ENCODE measurements at regions not wholly inside any gene's neighbourhood (a gene's known extent, or its start where the extent isn't known, plus 50 kb on each side); places are given as distances from the start of the nearest gene placed in this dataset.

GRCh38 chrX:42704454-42704853 lies 73.5 kb downstream of the PPP1R2C start:
- TF ChIP-seq ZSCAN4 (tag by site-specific recombination; IDR thresholded peaks at IDR 0.05): no peak
- TF ChIP-seq ZSCAN23 (tag by site-specific recombination; IDR thresholded peaks at IDR 0.05): no peak
- no peak for TF ChIP-seq ZNF274 (IDR thresholded peaks at IDR 0.05; ENCODE audit: low read length)
- TF ChIP-seq ZNF274 (tag by site-specific recombination; IDR thresholded peaks at IDR 0.05; ENCODE audit: borderline replicate concordance): no peak
- no peak for TF ChIP-seq FEZF1 (tag by site-specific recombination; IDR thresholded peaks at IDR 0.05)
- TF ChIP-seq BCL6B (tag by site-specific recombination; IDR thresholded peaks at IDR 0.05): no peak
- no peak for TF ChIP-seq REST (tag by site-specific recombination; IDR thresholded peaks at IDR 0.05)
- TF ChIP-seq TCF7L2 (IDR thresholded peaks at IDR 0.05; ENCODE audit: borderline replicate concordance, low read depth, low read length): no peak
- TF ChIP-seq ZNF169 (tag by site-specific recombination; IDR thresholded peaks at IDR 0.05): no peak
- TF ChIP-seq CTCF (tag by site-specific recombination; IDR thresholded peaks at IDR 0.05): no peak
- TF ChIP-seq ZNF24 (tag by site-specific recombination; IDR thresholded peaks at IDR 0.05): no peak
- TF ChIP-seq ZNF707 (tag by site-specific recombination; IDR thresholded peaks at IDR 0.05): no peak
- no peak for TF ChIP-seq ZNF449 (tag by site-specific recombination; IDR thresholded peaks at IDR 0.05)
- no peak for TF ChIP-seq PATZ1 (tag by site-specific recombination; IDR thresholded peaks at IDR 0.05)
- no peak for TF ChIP-seq ZSCAN18 (tag by site-specific recombination; IDR thresholded peaks at IDR 0.05)

All from HEK293 (cell line).